ENCODE measurements at regions not wholly inside any gene's neighbourhood (a gene's known extent, or its start where the extent isn't known, plus 50 kb on each side); places are given as distances from the start of the nearest gene placed in this dataset.

DNA sequence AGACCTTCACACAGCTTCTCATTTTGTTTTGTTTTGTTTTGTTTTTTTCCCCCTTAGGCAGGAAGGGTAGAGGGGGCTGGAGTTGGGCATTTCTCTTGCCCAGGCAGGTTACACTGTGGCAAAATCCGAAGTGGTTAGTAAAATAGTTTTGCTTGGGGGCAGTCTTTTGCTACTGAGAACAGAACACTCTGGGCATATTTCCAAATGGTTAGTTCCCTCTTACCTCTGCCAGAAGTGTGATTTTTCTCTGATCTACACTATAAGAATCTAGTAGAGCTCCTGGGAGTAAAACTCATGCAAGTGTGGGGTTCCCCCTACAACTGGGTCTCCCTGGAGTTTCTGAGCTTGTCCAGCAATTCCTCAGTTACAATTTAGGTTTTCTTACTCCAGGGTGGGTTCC lies 61.7 kb downstream of the NPS start (continued):
- TF ChIP-seq, protein P1, sequence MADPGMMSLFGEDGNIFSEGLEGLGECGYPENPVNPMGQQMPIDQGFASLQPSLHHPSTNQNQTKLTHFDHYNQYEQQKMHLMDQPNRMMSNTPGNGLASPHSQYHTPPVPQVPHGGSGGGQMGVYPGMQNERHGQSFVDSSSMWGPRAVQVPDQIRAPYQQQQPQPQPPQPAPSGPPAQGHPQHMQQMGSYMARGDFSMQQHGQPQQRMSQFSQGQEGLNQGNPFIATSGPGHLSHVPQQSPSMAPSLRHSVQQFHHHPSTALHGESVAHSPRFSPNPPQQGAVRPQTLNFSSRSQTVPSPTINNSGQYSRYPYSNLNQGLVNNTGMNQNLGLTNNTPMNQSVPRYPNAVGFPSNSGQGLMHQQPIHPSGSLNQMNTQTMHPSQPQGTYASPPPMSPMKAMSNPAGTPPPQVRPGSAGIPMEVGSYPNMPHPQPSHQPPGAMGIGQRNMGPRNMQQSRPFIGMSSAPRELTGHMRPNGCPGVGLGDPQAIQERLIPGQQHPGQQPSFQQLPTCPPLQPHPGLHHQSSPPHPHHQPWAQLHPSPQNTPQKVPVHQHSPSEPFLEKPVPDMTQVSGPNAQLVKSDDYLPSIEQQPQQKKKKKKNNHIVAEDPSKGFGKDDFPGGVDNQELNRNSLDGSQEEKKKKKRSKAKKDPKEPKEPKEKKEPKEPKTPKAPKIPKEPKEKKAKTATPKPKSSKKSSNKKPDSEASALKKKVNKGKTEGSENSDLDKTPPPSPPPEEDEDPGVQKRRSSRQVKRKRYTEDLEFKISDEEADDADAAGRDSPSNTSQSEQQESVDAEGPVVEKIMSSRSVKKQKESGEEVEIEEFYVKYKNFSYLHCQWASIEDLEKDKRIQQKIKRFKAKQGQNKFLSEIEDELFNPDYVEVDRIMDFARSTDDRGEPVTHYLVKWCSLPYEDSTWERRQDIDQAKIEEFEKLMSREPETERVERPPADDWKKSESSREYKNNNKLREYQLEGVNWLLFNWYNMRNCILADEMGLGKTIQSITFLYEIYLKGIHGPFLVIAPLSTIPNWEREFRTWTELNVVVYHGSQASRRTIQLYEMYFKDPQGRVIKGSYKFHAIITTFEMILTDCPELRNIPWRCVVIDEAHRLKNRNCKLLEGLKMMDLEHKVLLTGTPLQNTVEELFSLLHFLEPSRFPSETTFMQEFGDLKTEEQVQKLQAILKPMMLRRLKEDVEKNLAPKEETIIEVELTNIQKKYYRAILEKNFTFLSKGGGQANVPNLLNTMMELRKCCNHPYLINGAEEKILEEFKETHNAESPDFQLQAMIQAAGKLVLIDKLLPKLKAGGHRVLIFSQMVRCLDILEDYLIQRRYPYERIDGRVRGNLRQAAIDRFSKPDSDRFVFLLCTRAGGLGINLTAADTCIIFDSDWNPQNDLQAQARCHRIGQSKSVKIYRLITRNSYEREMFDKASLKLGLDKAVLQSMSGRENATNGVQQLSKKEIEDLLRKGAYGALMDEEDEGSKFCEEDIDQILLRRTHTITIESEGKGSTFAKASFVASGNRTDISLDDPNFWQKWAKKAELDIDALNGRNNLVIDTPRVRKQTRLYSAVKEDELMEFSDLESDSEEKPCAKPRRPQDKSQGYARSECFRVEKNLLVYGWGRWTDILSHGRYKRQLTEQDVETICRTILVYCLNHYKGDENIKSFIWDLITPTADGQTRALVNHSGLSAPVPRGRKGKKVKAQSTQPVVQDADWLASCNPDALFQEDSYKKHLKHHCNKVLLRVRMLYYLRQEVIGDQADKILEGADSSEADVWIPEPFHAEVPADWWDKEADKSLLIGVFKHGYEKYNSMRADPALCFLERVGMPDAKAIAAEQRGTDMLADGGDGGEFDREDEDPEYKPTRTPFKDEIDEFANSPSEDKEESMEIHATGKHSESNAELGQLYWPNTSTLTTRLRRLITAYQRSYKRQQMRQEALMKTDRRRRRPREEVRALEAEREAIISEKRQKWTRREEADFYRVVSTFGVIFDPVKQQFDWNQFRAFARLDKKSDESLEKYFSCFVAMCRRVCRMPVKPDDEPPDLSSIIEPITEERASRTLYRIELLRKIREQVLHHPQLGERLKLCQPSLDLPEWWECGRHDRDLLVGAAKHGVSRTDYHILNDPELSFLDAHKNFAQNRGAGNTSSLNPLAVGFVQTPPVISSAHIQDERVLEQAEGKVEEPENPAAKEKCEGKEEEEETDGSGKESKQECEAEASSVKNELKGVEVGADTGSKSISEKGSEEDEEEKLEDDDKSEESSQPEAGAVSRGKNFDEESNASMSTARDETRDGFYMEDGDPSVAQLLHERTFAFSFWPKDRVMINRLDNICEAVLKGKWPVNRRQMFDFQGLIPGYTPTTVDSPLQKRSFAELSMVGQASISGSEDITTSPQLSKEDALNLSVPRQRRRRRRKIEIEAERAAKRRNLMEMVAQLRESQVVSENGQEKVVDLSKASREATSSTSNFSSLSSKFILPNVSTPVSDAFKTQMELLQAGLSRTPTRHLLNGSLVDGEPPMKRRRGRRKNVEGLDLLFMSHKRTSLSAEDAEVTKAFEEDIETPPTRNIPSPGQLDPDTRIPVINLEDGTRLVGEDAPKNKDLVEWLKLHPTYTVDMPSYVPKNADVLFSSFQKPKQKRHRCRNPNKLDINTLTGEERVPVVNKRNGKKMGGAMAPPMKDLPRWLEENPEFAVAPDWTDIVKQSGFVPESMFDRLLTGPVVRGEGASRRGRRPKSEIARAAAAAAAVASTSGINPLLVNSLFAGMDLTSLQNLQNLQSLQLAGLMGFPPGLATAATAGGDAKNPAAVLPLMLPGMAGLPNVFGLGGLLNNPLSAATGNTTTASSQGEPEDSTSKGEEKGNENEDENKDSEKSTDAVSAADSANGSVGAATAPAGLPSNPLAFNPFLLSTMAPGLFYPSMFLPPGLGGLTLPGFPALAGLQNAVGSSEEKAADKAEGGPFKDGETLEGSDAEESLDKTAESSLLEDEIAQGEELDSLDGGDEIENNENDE (IDR thresholded peaks at IDR 0.05; ENCODE audit: insufficient replicate concordance, low read length) = no peak
- TF ChIP-seq KDM1A (IDR thresholded peaks at IDR 0.05; ENCODE audit: borderline replicate concordance, low read length) (no peak), SAP30 (IDR thresholded peaks at IDR 0.05; ENCODE audit: insufficient read depth, insufficient replicate concordance, low read length) (no peak), NRF1 (IDR thresholded peaks at IDR 0.05; ENCODE audit: low read depth, low read length) (no peak), TCF12 (IDR thresholded peaks at IDR 0.05; ENCODE audit: low read depth, low read length) (no peak), CBX5 (IDR thresholded peaks at IDR 0.05; ENCODE audit: low read depth, low read length) (no peak), SIRT6 (IDR thresholded peaks at IDR 0.05; ENCODE audit: low read length) (no peak), YY1 (IDR thresholded peaks at IDR 0.05; ENCODE audit: low read depth, low read length) (no peak), POLR2A (IDR thresholded peaks at IDR 0.05; ENCODE audit: control extremely low read depth in 1 of 2, low read depth in 2 of 2, low read length in 2 of 2) (no peak), CBX8 (IDR thresholded peaks at IDR 0.05; ENCODE audit: borderline replicate concordance, low read depth, low read length) (no peak), MAX (IDR thresholded peaks at IDR 0.05) (no peak)
- TF ChIP-seq, protein P2, sequence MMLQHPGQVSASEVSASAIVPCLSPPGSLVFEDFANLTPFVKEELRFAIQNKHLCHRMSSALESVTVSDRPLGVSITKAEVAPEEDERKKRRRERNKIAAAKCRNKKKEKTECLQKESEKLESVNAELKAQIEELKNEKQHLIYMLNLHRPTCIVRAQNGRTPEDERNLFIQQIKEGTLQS (IDR thresholded peaks at IDR 0.05; ENCODE audit: insufficient read depth, low read depth, low read length) = no peak
